ENCODE measurements at regions not wholly inside any gene's neighbourhood (a gene's known extent, or its start where the extent isn't known, plus 50 kb on each side); places are given as distances from the start of the nearest gene placed in this dataset.

- H3K4me3 Mint-ChIP-seq: no peak overlapping the region
- no peaks in the 10 kb centered on the region for H3K4me1 ChIP-seq (ENCODE audit: insufficient read depth)
- H2AFZ ChIP-seq: no peak overlapping the region
- no peaks in the 10 kb centered on the region for H3K36me3 Mint-ChIP-seq (ENCODE audit: low read depth)
- TF ChIP-seq, protein P1, sequence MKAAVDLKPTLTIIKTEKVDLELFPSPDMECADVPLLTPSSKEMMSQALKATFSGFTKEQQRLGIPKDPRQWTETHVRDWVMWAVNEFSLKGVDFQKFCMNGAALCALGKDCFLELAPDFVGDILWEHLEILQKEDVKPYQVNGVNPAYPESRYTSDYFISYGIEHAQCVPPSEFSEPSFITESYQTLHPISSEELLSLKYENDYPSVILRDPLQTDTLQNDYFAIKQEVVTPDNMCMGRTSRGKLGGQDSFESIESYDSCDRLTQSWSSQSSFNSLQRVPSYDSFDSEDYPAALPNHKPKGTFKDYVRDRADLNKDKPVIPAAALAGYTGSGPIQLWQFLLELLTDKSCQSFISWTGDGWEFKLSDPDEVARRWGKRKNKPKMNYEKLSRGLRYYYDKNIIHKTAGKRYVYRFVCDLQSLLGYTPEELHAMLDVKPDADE (IDR thresholded peaks at IDR 0.05): no peak
- TF ChIP-seq ZNF331 (CRISPR knock-in tag; IDR thresholded peaks at IDR 0.05; ENCODE audit: low read depth) (no peak), EZH2phosphoT487 (IDR thresholded peaks at IDR 0.05; ENCODE audit: unreplicated experiment) (no peak), NANOG (IDR thresholded peaks at IDR 0.05; ENCODE audit: borderline replicate concordance) (no peak), ZNF114 (CRISPR knock-in tag; IDR thresholded peaks at IDR 0.05) (no peak), POLR2AphosphoS5 (IDR thresholded peaks at IDR 0.05; ENCODE audit: low read depth) (no peak), CREB1 (CRISPR knock-in tag; IDR thresholded peaks at IDR 0.05; ENCODE audit: low read depth) (no peak), STAT1 (IDR thresholded peaks at IDR 0.05; ENCODE audit: unreplicated experiment) (no peak), JUNB (IDR thresholded peaks at IDR 0.05; ENCODE audit: unreplicated experiment) (no peak), EZH2 (IDR thresholded peaks at IDR 0.05; ENCODE audit: low read depth, unreplicated experiment) (no peak), CTCF (conservative IDR thresholded peaks at IDR 0.05; ENCODE audit: low read depth in 2 of 2) (no peak)
- TF ChIP-seq, protein P2, sequence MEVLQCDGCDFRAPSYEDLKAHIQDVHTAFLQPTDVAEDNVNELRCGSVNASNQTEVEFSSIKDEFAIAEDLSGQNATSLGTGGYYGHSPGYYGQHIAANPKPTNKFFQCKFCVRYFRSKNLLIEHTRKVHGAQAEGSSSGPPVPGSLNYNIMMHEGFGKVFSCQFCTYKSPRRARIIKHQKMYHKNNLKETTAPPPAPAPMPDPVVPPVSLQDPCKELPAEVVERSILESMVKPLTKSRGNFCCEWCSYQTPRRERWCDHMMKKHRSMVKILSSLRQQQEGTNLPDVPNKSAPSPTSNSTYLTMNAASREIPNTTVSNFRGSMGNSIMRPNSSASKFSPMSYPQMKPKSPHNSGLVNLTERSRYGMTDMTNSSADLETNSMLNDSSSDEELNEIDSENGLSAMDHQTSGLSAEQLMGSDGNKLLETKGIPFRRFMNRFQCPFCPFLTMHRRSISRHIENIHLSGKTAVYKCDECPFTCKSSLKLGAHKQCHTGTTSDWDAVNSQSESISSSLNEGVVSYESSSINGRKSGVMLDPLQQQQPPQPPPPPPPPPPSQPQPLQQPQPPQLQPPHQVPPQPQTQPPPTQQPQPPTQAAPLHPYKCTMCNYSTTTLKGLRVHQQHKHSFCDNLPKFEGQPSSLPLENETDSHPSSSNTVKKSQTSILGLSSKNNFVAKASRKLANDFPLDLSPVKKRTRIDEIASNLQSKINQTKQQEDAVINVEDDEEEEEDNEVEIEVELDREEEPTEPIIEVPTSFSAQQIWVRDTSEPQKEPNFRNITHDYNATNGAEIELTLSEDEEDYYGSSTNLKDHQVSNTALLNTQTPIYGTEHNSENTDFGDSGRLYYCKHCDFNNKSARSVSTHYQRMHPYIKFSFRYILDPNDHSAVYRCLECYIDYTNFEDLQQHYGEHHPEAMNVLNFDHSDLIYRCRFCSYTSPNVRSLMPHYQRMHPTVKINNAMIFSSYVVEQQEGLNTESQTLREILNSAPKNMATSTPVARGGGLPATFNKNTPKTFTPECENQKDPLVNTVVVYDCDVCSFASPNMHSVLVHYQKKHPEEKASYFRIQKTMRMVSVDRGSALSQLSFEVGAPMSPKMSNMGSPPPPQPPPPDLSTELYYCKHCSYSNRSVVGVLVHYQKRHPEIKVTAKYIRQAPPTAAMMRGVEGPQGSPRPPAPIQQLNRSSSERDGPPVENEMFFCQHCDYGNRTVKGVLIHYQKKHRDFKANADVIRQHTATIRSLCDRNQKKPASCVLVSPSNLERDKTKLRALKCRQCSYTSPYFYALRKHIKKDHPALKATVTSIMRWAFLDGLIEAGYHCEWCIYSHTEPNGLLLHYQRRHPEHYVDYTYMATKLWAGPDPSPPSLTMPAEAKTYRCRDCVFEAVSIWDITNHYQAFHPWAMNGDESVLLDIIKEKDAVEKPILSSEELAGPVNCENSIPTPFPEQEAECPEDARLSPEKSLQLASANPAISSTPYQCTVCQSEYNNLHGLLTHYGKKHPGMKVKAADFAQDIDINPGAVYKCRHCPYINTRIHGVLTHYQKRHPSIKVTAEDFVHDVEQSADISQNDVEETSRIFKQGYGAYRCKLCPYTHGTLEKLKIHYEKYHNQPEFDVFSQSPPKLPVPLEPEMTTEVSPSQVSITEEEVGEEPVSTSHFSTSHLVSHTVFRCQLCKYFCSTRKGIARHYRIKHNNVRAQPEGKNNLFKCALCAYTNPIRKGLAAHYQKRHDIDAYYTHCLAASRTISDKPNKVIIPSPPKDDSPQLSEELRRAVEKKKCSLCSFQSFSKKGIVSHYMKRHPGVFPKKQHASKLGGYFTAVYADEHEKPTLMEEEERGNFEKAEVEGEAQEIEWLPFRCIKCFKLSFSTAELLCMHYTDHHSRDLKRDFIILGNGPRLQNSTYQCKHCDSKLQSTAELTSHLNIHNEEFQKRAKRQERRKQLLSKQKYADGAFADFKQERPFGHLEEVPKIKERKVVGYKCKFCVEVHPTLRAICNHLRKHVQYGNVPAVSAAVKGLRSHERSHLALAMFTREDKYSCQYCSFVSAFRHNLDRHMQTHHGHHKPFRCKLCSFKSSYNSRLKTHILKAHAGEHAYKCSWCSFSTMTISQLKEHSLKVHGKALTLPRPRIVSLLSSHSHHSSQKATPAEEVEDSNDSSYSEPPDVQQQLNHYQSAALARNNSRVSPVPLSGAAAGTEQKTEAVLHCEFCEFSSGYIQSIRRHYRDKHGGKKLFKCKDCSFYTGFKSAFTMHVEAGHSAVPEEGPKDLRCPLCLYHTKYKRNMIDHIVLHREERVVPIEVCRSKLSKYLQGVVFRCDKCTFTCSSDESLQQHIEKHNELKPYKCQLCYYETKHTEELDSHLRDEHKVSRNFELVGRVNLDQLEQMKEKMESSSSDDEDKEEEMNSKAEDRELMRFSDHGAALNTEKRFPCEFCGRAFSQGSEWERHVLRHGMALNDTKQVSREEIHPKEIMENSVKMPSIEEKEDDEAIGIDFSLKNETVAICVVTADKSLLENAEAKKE (CRISPR knock-in tag; IDR thresholded peaks at IDR 0.05): no peak
- TF ChIP-seq, protein P3, sequence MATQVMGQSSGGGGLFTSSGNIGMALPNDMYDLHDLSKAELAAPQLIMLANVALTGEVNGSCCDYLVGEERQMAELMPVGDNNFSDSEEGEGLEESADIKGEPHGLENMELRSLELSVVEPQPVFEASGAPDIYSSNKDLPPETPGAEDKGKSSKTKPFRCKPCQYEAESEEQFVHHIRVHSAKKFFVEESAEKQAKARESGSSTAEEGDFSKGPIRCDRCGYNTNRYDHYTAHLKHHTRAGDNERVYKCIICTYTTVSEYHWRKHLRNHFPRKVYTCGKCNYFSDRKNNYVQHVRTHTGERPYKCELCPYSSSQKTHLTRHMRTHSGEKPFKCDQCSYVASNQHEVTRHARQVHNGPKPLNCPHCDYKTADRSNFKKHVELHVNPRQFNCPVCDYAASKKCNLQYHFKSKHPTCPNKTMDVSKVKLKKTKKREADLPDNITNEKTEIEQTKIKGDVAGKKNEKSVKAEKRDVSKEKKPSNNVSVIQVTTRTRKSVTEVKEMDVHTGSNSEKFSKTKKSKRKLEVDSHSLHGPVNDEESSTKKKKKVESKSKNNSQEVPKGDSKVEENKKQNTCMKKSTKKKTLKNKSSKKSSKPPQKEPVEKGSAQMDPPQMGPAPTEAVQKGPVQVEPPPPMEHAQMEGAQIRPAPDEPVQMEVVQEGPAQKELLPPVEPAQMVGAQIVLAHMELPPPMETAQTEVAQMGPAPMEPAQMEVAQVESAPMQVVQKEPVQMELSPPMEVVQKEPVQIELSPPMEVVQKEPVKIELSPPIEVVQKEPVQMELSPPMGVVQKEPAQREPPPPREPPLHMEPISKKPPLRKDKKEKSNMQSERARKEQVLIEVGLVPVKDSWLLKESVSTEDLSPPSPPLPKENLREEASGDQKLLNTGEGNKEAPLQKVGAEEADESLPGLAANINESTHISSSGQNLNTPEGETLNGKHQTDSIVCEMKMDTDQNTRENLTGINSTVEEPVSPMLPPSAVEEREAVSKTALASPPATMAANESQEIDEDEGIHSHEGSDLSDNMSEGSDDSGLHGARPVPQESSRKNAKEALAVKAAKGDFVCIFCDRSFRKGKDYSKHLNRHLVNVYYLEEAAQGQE (IDR thresholded peaks at IDR 0.05; ENCODE audit: unreplicated experiment): no peak
- no peaks in the 10 kb centered on the region for H3F3A ChIP-seq (replicated peaks; ENCODE audit: low read depth)
- ATAC-seq (no peak), DNase-seq (ENCODE audit: low spot score) (no peak)
- H3K9me2 ChIP-seq (ENCODE audit: insufficient read depth): no peaks in the 10 kb centered on the region
- no peak overlapping the region for H3K4me2 ChIP-seq
- H3K9me3 Mint-ChIP-seq: no peaks in the 10 kb centered on the region
- H3K36me3 ChIP-seq (ENCODE audit: insufficient read depth): no peaks in the 10 kb centered on the region
- H3K27ac Mint-ChIP-seq: no peak overlapping the region
- H3K79me2 ChIP-seq (replicated peaks; ENCODE audit: insufficient read depth): no peaks in the 10 kb centered on the region
- H4K20me1 ChIP-seq (replicated peaks; ENCODE audit: insufficient read depth): no peaks in the 10 kb centered on the region
- no peak overlapping the region for H3K4me3 ChIP-seq
- no peaks in the 10 kb centered on the region for H3K27me3 ChIP-seq (ENCODE audit: insufficient read depth)
- peaks cover 3% of the 10 kb centered on the region; the same call in 2 of the 3 replicates for H3K4me1 Mint-ChIP-seq
- H3K27me3 Mint-ChIP-seq (ENCODE audit: insufficient read depth, low read depth, poor library complexity): peaks cover 1% of the 10 kb centered on the region
- no peak overlapping the region for H3K27ac ChIP-seq (ENCODE audit: low read depth)
Observed at GRCh38 chr1:38529391-38529790, 330.2 kb downstream of the RRAGC start.

All from GM23338 (cell line).